Stimulated activated CD8-positive, alpha-beta memory T cell treated with anti-CD3 and anti-CD28 coated beads, Interleukin-12 subunit alpha, Interleukin-12 subunit beta, amount 100 ng/mL, for 24 hours (primary cell): ENCODE measurements at regions not wholly inside any gene's neighbourhood (a gene's known extent, or its start where the extent isn't known, plus 50 kb on each side); places are given as distances from the start of the nearest gene placed in this dataset.
"Not testable (repeated sequence)": the region's sequence is repeated elsewhere in the genome, so short reads cannot be mapped to it uniquely, and the experiment has no call there.

Experiments
- DNase-seq: peaks from one replicate; pipeline ENCODE4 v3.0.0-alpha.2; 2020; ENCODE audit errors: extremely low read depth

GRCh38 chr7:92973293-92973731 is 136.9 kb upstream of the CDK6 start:
- no peak for DNase-seq

GRCh38 chr7:92972441-92972840 is 136.1 kb upstream of the CDK6 start:
- DNase-seq = no peak

- DNase-seq = no peak
Observed at GRCh38 chr7:92969061-92969460, 132.7 kb upstream of the CDK6 start.

- no peak for DNase-seq
Observed at GRCh38 chr7:92968502-92968901, 132.1 kb upstream of the CDK6 start.

- DNase-seq = no peak
Observed at GRCh38 chr7:92967238-92967637, 130.9 kb upstream of the CDK6 start.

GRCh38 chr7:92964141-92964540 is 127.8 kb upstream of the CDK6 start:
- DNase-seq = no peak

GRCh38 chr7:92963566-92963965 is 127.2 kb upstream of the CDK6 start:
- DNase-seq = no peak

- DNase-seq = no peak
Observed at GRCh38 chr7:92961961-92962360, 125.6 kb upstream of the CDK6 start.

GRCh38 chr7:92956575-92956974 is 120.2 kb upstream of the CDK6 start:
- no peak for DNase-seq

GRCh38 chr7:92955081-92955480 is 118.7 kb upstream of the CDK6 start:
- no peak for DNase-seq

GRCh38 chr7:92953657-92954056 is 117.3 kb upstream of the CDK6 start:
- DNase-seq = no peak

GRCh38 chr7:92949748-92950147 is 113.4 kb upstream of the CDK6 start:
- no peak for DNase-seq

GRCh38 chr7:92945840-92946239 is 109.5 kb upstream of the CDK6 start:
- no peak for DNase-seq

- no peak for DNase-seq
Observed at GRCh38 chr7:92944633-92945032, 108.3 kb upstream of the CDK6 start.

- DNase-seq = not testable (repeated sequence)
Observed at GRCh38 chr7:92942706-92943105, 106.3 kb upstream of the CDK6 start.

GRCh38 chr7:92939666-92940360 is 103.4 kb upstream of the CDK6 start:
- no peak for DNase-seq

- no peak for DNase-seq
Observed at GRCh38 chr7:92934096-92934495, 97.7 kb upstream of the CDK6 start.

- DNase-seq = no peak
Observed at GRCh38 chr7:92932450-92932849, 96.1 kb upstream of the CDK6 start.

GRCh38 chr7:92930404-92930803 is 94.0 kb upstream of the CDK6 start:
- no peak for DNase-seq

- no peak for DNase-seq
Observed at GRCh38 chr7:92926697-92927044, 90.3 kb upstream of the CDK6 start.

GRCh38 chr7:92925876-92926696 is 89.7 kb upstream of the CDK6 start:
- no peak for DNase-seq

- DNase-seq = no peak
Observed at GRCh38 chr7:92924800-92925199, 88.4 kb upstream of the CDK6 start.

- DNase-seq = no peak
Observed at GRCh38 chr7:92917230-92917629, 80.9 kb upstream of the CDK6 start.
